SH-SY5Y (cell line): ENCODE measurements at regions not wholly inside any gene's neighbourhood (a gene's known extent, or its start where the extent isn't known, plus 50 kb on each side); places are given as distances from the start of the nearest gene placed in this dataset.

ENCODE experiments used
- GATA2 ChIP-seq: IDR thresholded peaks from 2 replicates; pipeline ENCODE4 v1.6.1; 2011; ENCODE audit warnings: mild to moderate bottlenecking, low read depth, low read length
- GATA3 ChIP-seq: IDR thresholded peaks from 2 replicates; pipeline ENCODE4 v1.6.1; 2011; ENCODE audit warnings: low read depth, mild to moderate bottlenecking, low read length, moderate library complexity

DNA sequence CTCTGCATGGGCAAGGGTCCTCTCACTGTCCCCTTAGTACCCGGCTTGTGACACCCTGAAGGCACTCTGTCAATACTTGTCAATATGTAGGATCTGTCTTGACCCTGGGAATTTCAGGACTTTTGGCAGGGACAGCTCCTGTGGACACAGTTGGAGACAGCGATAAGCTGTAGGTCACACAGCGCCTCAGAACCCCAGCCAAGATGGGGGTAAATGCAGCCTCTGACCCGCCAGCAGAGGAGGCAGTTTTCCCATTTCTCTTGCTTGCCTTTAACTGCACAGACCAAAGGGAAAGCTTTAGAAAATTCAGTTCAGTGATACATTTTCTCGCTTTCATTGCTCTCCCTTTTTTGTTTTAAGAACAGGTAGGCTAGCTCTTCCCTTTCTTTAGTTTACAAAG lies 54.8 kb upstream of the KLHL29 start:
- TF ChIP-seq GATA2, result no peak
- TF ChIP-seq GATA3, result no peak
